NCI-H524 treated with DMSO at 0.1 percent for 48 hours (cell line): ENCODE measurements at regions not wholly inside any gene's neighbourhood (a gene's known extent, or its start where the extent isn't known, plus 50 kb on each side); places are given as distances from the start of the nearest gene placed in this dataset.

ENCODE experiments used
- DNase-seq: peaks from one replicate; lab custom pipeline; 2025; lab: John Stamatoyannopoulos, UW

DNA sequence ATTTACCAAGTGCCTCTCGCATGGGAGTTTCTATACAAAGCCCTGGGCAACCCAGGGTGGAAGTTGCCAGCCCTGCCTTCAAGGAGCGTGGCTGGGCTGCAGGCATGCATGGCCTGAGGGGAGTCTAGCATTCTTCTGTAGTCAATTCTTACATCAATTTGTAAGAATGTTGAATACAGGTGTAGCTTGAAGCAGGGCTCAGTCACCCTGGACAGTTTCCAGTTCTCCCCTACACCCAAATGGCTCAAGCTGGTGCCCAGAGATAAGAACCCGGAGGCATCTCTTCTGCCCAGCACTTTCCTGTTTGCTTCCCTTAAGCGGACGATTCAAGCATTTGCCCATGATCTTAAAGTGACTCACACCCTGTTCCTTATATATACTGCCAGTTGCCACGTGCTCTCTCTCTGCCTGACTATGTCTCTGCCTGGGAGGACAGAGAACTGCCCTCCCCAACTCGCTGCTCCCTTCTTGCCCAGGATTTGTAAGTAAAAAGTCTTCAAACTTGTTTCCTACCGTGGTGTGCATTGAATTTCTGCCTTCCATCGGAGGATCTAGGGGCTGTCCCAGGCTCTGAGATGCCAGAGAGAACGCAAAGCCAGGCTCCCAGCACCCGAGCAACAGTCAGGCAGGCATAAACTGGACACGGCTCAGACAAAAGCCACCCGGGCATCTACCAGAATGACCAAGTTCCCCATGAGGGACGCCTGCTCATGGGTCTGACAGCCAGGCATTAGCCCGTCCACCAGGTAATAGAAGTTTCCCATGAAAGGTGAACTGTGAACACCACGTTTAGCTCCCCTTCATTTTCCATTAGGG is 50.9 kb upstream of the AJAP1 start:
- DNase-seq = no peak
